ENCODE measurements at regions not wholly inside any gene's neighbourhood (a gene's known extent, or its start where the extent isn't known, plus 50 kb on each side); places are given as distances from the start of the nearest gene placed in this dataset.

GRCh38 chr3:146861262-146861661 is 256.1 kb upstream of the PLSCR5 start:
- no peak for TF ChIP-seq CTCF (IDR thresholded peaks at IDR 0.05; ENCODE audit: low read depth, low read length)
- no peak overlapping the region for H3K4me3 ChIP-seq (replicated peaks in 1 of 2; ENCODE audit: low read depth in 2 of 2, low read length in 2 of 2)
- no peak for DNase-seq (ENCODE audit: low read depth in 2 of 2)

- no peak for TF ChIP-seq CTCF (IDR thresholded peaks at IDR 0.05; ENCODE audit: low read depth, low read length)
- DNase-seq (ENCODE audit: low read depth in 2 of 2), result no peak
- H3K4me3 ChIP-seq (replicated peaks in 1 of 2; ENCODE audit: low read depth in 2 of 2, low read length in 2 of 2), result no peak overlapping the region
Measured at GRCh38 chr3:146854523-146854922, 249.4 kb upstream of the PLSCR5 start.

- no peak for DNase-seq (ENCODE audit: low read depth in 2 of 2)
- TF ChIP-seq CTCF (IDR thresholded peaks at IDR 0.05; ENCODE audit: low read depth, low read length), result no peak
- no peak overlapping the region for H3K4me3 ChIP-seq (replicated peaks in 1 of 2; ENCODE audit: low read depth in 2 of 2, low read length in 2 of 2)
Measured at GRCh38 chr3:146851665-146852064, 246.5 kb upstream of the PLSCR5 start.

GRCh38 chr3:146845361-146845760 is 240.2 kb upstream of the PLSCR5 start:
- no peak for DNase-seq (ENCODE audit: low read depth in 2 of 2)
- TF ChIP-seq CTCF (IDR thresholded peaks at IDR 0.05; ENCODE audit: low read depth, low read length), result no peak
- no peak overlapping the region for H3K4me3 ChIP-seq (replicated peaks in 1 of 2; ENCODE audit: low read depth in 2 of 2, low read length in 2 of 2)

- no peak for TF ChIP-seq CTCF (IDR thresholded peaks at IDR 0.05; ENCODE audit: low read depth, low read length)
- no peak overlapping the region for H3K4me3 ChIP-seq (replicated peaks in 1 of 2; ENCODE audit: low read depth in 2 of 2, low read length in 2 of 2)
- no peak for DNase-seq (ENCODE audit: low read depth in 2 of 2)
Measured at GRCh38 chr3:146843476-146843875, 238.3 kb upstream of the PLSCR5 start.

- TF ChIP-seq CTCF (IDR thresholded peaks at IDR 0.05; ENCODE audit: low read depth, low read length), result no peak
- no peak for DNase-seq (ENCODE audit: low read depth in 2 of 2)
- H3K4me3 ChIP-seq (replicated peaks in 1 of 2; ENCODE audit: low read depth in 2 of 2, low read length in 2 of 2), result no peak overlapping the region
Measured at GRCh38 chr3:146839727-146840375, 234.7 kb upstream of the PLSCR5 start.

- TF ChIP-seq CTCF (IDR thresholded peaks at IDR 0.05; ENCODE audit: low read depth, low read length), result no peak
- H3K4me3 ChIP-seq (replicated peaks in 1 of 2; ENCODE audit: low read depth in 2 of 2, low read length in 2 of 2), result no peak overlapping the region
- DNase-seq (ENCODE audit: low read depth in 2 of 2), result peak in 1 of 2 donors; percentile 8
Measured at GRCh38 chr3:146838221-146838620, 233.1 kb upstream of the PLSCR5 start.

Data from cardiac fibroblast (primary cell).